Caco-2 (cell line): ENCODE measurements at regions not wholly inside any gene's neighbourhood (a gene's known extent, or its start where the extent isn't known, plus 50 kb on each side); places are given as distances from the start of the nearest gene placed in this dataset.

ENCODE experiments used
- BruUV-seq: library from RNA; stranded (reverse); fragments of 400-500 nt; replicated peaks from 2 replicates; lab custom pipeline; 2021; lab: Mats Ljungman, UMichigan
- CTCF ChIA-PET: fragments of 300-600 bp; sonication (Branson Sonifier 250); formaldehyde crosslinking; loops from one replicate; lab custom pipeline; 2022; ENCODE audit warnings: antibody characterized with exemption; lab: Charles Lee
- POLR2A ChIA-PET: fragments of 300-600 bp; sonication (Branson Sonifier 250); formaldehyde crosslinking; loops from one replicate; lab custom pipeline; 2022; ENCODE audit warnings: antibody characterized with exemption; lab: Charles Lee
- DNase-seq, 2 experiments: peaks; one replicate each; pipeline versions ENCODE4 v3.0.0 to v3.0.0-alpha.2; 2020 to 2022
- H3K27me3 ChIP-seq: replicated peaks from 2 replicates; pipeline ENCODE4 v1.6.0; 2011; ENCODE audit warnings: low read length; ENCODE audit not compliant: control insufficient read depth, insufficient read depth
- H3K36me3 ChIP-seq: 2 replicates; pipeline ENCODE4 v1.5.1; 2011; ENCODE audit warnings: low read length; ENCODE audit not compliant: control insufficient read depth, insufficient read depth
- H3K4me1 ChIP-seq: fragments of 250-450 bp; sonication (Bioruptor Pico); 2 replicates; pipeline ENCODE4 v1.5.1; 2020; ENCODE audit warnings: mild to moderate bottlenecking
- H3K4me3 ChIP-seq: 2 replicates; pipeline ENCODE4 v1.5.1; 2011; ENCODE audit warnings: low read depth, mild to moderate bottlenecking, control low read depth, low read length
- H3K9me3 ChIP-seq: fragments of 250-450 bp; sonication (Bioruptor Pico); 2 replicates; pipeline ENCODE4 v1.5.1; 2020; ENCODE audit warnings: mild to moderate bottlenecking, moderate library complexity
- H3K27ac Mint-ChIP-seq: one replicate; pipeline ENCODE4 v1.8.0; 2022; ENCODE audit warnings: mixed read lengths; ENCODE audit not compliant: unreplicated experiment
- H3K27me3 Mint-ChIP-seq: one replicate; pipeline ENCODE4 v1.8.0; 2022; ENCODE audit warnings: mixed read lengths; ENCODE audit not compliant: insufficient read depth, unreplicated experiment
- H3K36me3 Mint-ChIP-seq: one replicate; pipeline ENCODE4 v1.8.0; 2022; ENCODE audit warnings: mild to moderate bottlenecking, mixed read lengths; ENCODE audit not compliant: insufficient read depth, unreplicated experiment
- H3K4me1 Mint-ChIP-seq: one replicate; pipeline ENCODE4 v1.8.0; 2022; ENCODE audit warnings: low read depth, mixed read lengths; ENCODE audit not compliant: unreplicated experiment
- H3K4me3 Mint-ChIP-seq: one replicate; pipeline ENCODE4 v1.8.0; 2022; ENCODE audit warnings: mild to moderate bottlenecking, moderate library complexity, mixed read lengths; ENCODE audit not compliant: unreplicated experiment
- H3K9me3 Mint-ChIP-seq: one replicate; pipeline ENCODE4 v1.8.0; 2022; ENCODE audit warnings: mixed read lengths; ENCODE audit not compliant: unreplicated experiment
- CTCF ChIP-seq, 2 experiments: fragments of 200-600 bp in 1 of 2; IDR thresholded peaks; 1 replicate in 1 of 2; 2 replicates in 1 of 2; pipeline versions ENCODE4 v1.5.1 to v1.8.0; 2011 to 2022; ENCODE audit warnings: antibody characterized with exemption in 1 of 2, control low read depth in 1 of 2, inconsistent platforms in 1 of 2, low read depth in 1 of 2, low read length in 1 of 2, mild to moderate bottlenecking in 1 of 2, moderate library complexity in 1 of 2; ENCODE audit not compliant: insufficient read depth in 1 of 2, severe bottlenecking in 1 of 2, unreplicated experiment in 1 of 2
- intact Hi-C: fragments of 100-400 bp; cut with micrococcal nuclease; formaldehyde crosslinking; loops from one replicate; pipeline ENCODE4 v1.10.0; 2022; ENCODE audit not compliant: unreplicated experiment

- no peak overlapping the region for H3K27ac Mint-ChIP-seq
- POLR2A ChIA-PET: no interaction called here
- intact Hi-C loops: no loop called here
- no peaks in the 10 kb centered on the region for H3K27me3 Mint-ChIP-seq
- BruUV-seq: no TSS peak
- no peak for TF ChIP-seq CTCF (IDR thresholded peaks at IDR 0.05; ENCODE audit: insufficient read depth in 1 of 2, low read depth in 1 of 2, low read length in 1 of 2, severe bottlenecking in 1 of 2, unreplicated experiment in 1 of 2)
- Histone ChIP-seq H3K36me3 (no peaks in the 10 kb centered on the region), H3K4me1 (0 out of 2 replicates have a peak, but pooled peaks cover 6% of the 10 kb centered on the region), H3K27me3 (no peaks in the 10 kb centered on the region), H3K9me3 (no peaks in the 10 kb centered on the region; the same call in 1 of the 2 replicates), H3K4me3 (no peak overlapping the region)
- no peak overlapping the region for H3K4me3 Mint-ChIP-seq
- no peaks in the 10 kb centered on the region for H3K36me3 Mint-ChIP-seq
- DNase-seq: no peak
- H3K9me3 Mint-ChIP-seq: no peaks in the 10 kb centered on the region
- H3K4me1 Mint-ChIP-seq: peaks cover 7% of the 10 kb centered on the region
- CTCF ChIA-PET: no interaction called here
Measured at GRCh38 chr20:19821606-19822005, 63.5 kb downstream of the RIN2 start.

GRCh38 chr20:19823216-19823615, 65.2 kb downstream of the RIN2 start:
- Histone ChIP-seq H3K4me3 (no peak overlapping the region), H3K9me3 (no peaks in the 10 kb centered on the region; the same call in 1 of the 2 replicates), H3K36me3 (no peaks in the 10 kb centered on the region), H3K4me1 (peaks cover 17% of the 10 kb centered on the region), H3K27me3 (no peaks in the 10 kb centered on the region)
- POLR2A ChIA-PET: no interaction called here
- no peak for TF ChIP-seq CTCF (IDR thresholded peaks at IDR 0.05; ENCODE audit: insufficient read depth in 1 of 2, low read depth in 1 of 2, low read length in 1 of 2, severe bottlenecking in 1 of 2, unreplicated experiment in 1 of 2)
- Mint-ChIP-seq H3K27me3 (no peaks in the 10 kb centered on the region), H3K36me3 (no peaks in the 10 kb centered on the region), H3K4me1 (peaks cover 14% of the 10 kb centered on the region), H3K27ac (no peak overlapping the region), H3K4me3 (no peak overlapping the region), H3K9me3 (no peaks in the 10 kb centered on the region)
- no TSS peak for BruUV-seq
- CTCF ChIA-PET: no interaction called here
- DNase-seq: no peak
- intact Hi-C loops: no loop called here

- H3K27ac Mint-ChIP-seq: no peak overlapping the region
- no peak for DNase-seq
- ChIA-PET POLR2A (no interaction called here), CTCF (no interaction called here)
- Histone ChIP-seq H3K4me3 (no peak overlapping the region), H3K36me3 (no peaks in the 10 kb centered on the region), H3K27me3 (no peaks in the 10 kb centered on the region), H3K9me3 (no peaks in the 10 kb centered on the region; the same call in 1 of the 2 replicates), H3K4me1 (peaks cover 19% of the 10 kb centered on the region)
- H3K4me3 Mint-ChIP-seq: no peak overlapping the region
- no peaks in the 10 kb centered on the region for H3K36me3 Mint-ChIP-seq
- no peaks in the 10 kb centered on the region for H3K27me3 Mint-ChIP-seq
- intact Hi-C loops: no loop called here
- no peak for TF ChIP-seq CTCF (IDR thresholded peaks at IDR 0.05; ENCODE audit: insufficient read depth in 1 of 2, low read depth in 1 of 2, low read length in 1 of 2, severe bottlenecking in 1 of 2, unreplicated experiment in 1 of 2)
- no peaks in the 10 kb centered on the region for H3K9me3 Mint-ChIP-seq
- peaks cover 17% of the 10 kb centered on the region for H3K4me1 Mint-ChIP-seq
- no TSS peak for BruUV-seq
Measured at GRCh38 chr20:19823971-19824370, 65.9 kb downstream of the RIN2 start.
